ENCODE measurements at regions not wholly inside any gene's neighbourhood (a gene's known extent, or its start where the extent isn't known, plus 50 kb on each side); places are given as distances from the start of the nearest gene placed in this dataset.
A peak's percentile ranks its signal among the peaks of the same experiment; 100 is the strongest.
"Not testable (repeated sequence)": the region's sequence is repeated elsewhere in the genome, so short reads cannot be mapped to it uniquely, and the experiment has no call there.

GRCh38 chrX:37509349-37509748, 62.1 kb upstream of the LANCL3 start:
- H3K4me3 Mint-ChIP-seq, result no peak overlapping the region
- DNase-seq (ENCODE audit: low spot score) (no peak), ATAC-seq (peak; percentile 77)
- no peaks in the 10 kb centered on the region for H3K36me3 Mint-ChIP-seq
- peaks cover 14% of the 10 kb centered on the region for H3K4me1 Mint-ChIP-seq
- H3K27me3 Mint-ChIP-seq (ENCODE audit: low read depth), result no peaks in the 10 kb centered on the region; the same call in 1 of the 2 replicates
- ChIA-PET POLR2A (no interaction called here), CTCF (interaction anchor here (0.6 to 0.7 kb wide), 3 partner anchors 84 to 192 kb away, joined by 3 to 4 read pairs (median 4); no protein-coding TSS in a partner anchor)
- H3K9me3 Mint-ChIP-seq, result peaks cover 8% of the 10 kb centered on the region
- no peak overlapping the region for H3K27ac Mint-ChIP-seq
- TF ChIP-seq ZNF317 (CRISPR knock-in tag; IDR thresholded peaks at IDR 0.05; ENCODE audit: borderline replicate concordance, low read depth) (no peak), ZNF423 (CRISPR knock-in tag; IDR thresholded peaks at IDR 0.05) (no peak), GABPB1 (CRISPR knock-in tag; IDR thresholded peaks at IDR 0.05) (no peak), IRF1 (CRISPR knock-in tag; IDR thresholded peaks at IDR 0.05) (no peak), KAT7 (CRISPR knock-in tag; IDR thresholded peaks at IDR 0.05; ENCODE audit: borderline replicate concordance) (no peak), AFF4 (CRISPR knock-in tag; IDR thresholded peaks at IDR 0.05; ENCODE audit: borderline replicate concordance) (no peak), JAZF1 (CRISPR knock-in tag; IDR thresholded peaks at IDR 0.05) (no peak), CREM (CRISPR knock-in tag; IDR thresholded peaks at IDR 0.05) (no peak), NR3C1 (CRISPR knock-in tag; conservative IDR thresholded peaks at IDR 0.05; ENCODE audit: low read depth) (no peak), NFYB (CRISPR knock-in tag; conservative IDR thresholded peaks at IDR 0.05; ENCODE audit: low read depth) (no peak)

GRCh38 chrX:37516512-37516911, 54.9 kb upstream of the LANCL3 start:
- ATAC-seq; CTCF ChIA-PET; POLR2A ChIA-PET; H3K9me3 Mint-ChIP-seq; H3K27me3 Mint-ChIP-seq (ENCODE audit: low read depth); H3K4me3 Mint-ChIP-seq; H3K36me3 Mint-ChIP-seq; DNase-seq (ENCODE audit: low spot score); H3K4me1 Mint-ChIP-seq; H3K27ac Mint-ChIP-seq: not testable (repeated sequence)

GRCh38 chrX:37519261-37519660, 52.2 kb upstream of the LANCL3 start:
- CTCF ChIA-PET; H3K4me1 Mint-ChIP-seq; H3K27ac Mint-ChIP-seq; H3K9me3 Mint-ChIP-seq; H3K4me3 Mint-ChIP-seq; DNase-seq (ENCODE audit: low spot score); H3K27me3 Mint-ChIP-seq (ENCODE audit: low read depth); H3K36me3 Mint-ChIP-seq; ATAC-seq; POLR2A ChIA-PET: not testable (repeated sequence)

- ATAC-seq; H3K4me1 Mint-ChIP-seq; DNase-seq (ENCODE audit: low spot score); H3K9me3 Mint-ChIP-seq; H3K4me3 Mint-ChIP-seq; H3K27me3 Mint-ChIP-seq (ENCODE audit: low read depth); H3K36me3 Mint-ChIP-seq; POLR2A ChIA-PET; CTCF ChIA-PET; H3K27ac Mint-ChIP-seq: not testable (repeated sequence)
These were observed 50.5 kb upstream of the LANCL3 start for GRCh38 chrX:37520860-37521450.

All from WTC11 (cell line).